ENCODE measurements at regions not wholly inside any gene's neighbourhood (a gene's known extent, or its start where the extent isn't known, plus 50 kb on each side); places are given as distances from the start of the nearest gene placed in this dataset.
A peak's percentile ranks its signal among the peaks of the same experiment; 100 is the strongest.

GRCh38 chr1:239892602-239893001, 199.1 kb upstream of the FMN2 start:
- H3K9me2 ChIP-seq (replicated peaks; ENCODE audit: insufficient read depth, low read length): no peaks in the 10 kb centered on the region
- H3K9me3 ChIP-seq (ENCODE audit: low read length): no peaks in the 10 kb centered on the region
- H2AFZ ChIP-seq (ENCODE audit: low read length): no peak overlapping the region
- H4K20me1 ChIP-seq (ENCODE audit: insufficient read depth, low read depth, low read length): no peaks in the 10 kb centered on the region
- no peaks in the 10 kb centered on the region for H3K36me3 ChIP-seq (ENCODE audit: insufficient read depth, low read length)
- no peak overlapping the region for H3K27ac ChIP-seq (ENCODE audit: low read length)
- no peak overlapping the region for H3K4me2 ChIP-seq (ENCODE audit: low read depth, low read length, poor library complexity, severe bottlenecking)
- H3K9ac ChIP-seq (ENCODE audit: low read length): no peak overlapping the region
- H3K27me3 ChIP-seq (ENCODE audit: low read length): no peaks in the 10 kb centered on the region
- no peak for DNase-seq
- no peaks in the 10 kb centered on the region for H3K4me1 ChIP-seq (ENCODE audit: low read length)
- H3K79me2 ChIP-seq (ENCODE audit: low read length): no peaks in the 10 kb centered on the region
- no peak overlapping the region for H3K4me3 ChIP-seq (ENCODE audit: low read length)

DNA sequence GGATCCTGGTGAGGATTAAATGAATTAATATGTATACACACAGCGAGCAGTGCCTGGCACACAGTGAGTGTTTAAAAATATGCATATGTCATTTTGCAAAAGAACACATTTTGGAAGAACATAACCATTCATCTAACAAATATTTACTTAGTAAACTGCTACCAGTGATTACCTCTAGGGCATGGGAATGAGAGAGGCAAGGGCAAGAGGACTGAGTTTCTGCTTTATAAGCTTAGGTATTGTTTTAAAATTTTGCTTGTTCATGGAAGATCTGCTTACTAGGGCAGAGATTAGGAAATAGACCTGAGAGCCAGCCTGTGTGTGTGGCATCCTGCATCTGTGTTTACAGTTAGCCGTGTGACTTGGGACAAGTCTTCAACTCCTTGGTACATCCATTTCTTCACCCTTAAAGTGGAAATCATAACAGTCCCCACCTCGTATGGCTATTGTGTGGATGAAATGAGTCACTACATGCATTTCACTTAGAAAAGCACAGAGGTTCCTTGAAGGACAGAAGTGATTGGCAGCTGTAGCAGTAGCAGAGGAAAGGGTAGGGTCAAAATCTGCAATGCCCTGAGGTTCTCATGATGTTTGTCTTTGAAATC, 198.5 kb upstream of the FMN2 start:
- H3K27ac ChIP-seq (ENCODE audit: low read length): no peak overlapping the region
- H3K4me3 ChIP-seq (ENCODE audit: low read length): no peak overlapping the region
- no peaks in the 10 kb centered on the region for H3K36me3 ChIP-seq (ENCODE audit: insufficient read depth, low read length)
- H4K20me1 ChIP-seq (ENCODE audit: insufficient read depth, low read depth, low read length): no peaks in the 10 kb centered on the region
- H3K9ac ChIP-seq (ENCODE audit: low read length): no peak overlapping the region
- no peaks in the 10 kb centered on the region for H3K4me1 ChIP-seq (ENCODE audit: low read length)
- no peaks in the 10 kb centered on the region for H3K79me2 ChIP-seq (ENCODE audit: low read length)
- no peaks in the 10 kb centered on the region for H3K9me3 ChIP-seq (ENCODE audit: low read length)
- no peaks in the 10 kb centered on the region for H3K9me2 ChIP-seq (replicated peaks; ENCODE audit: insufficient read depth, low read length)
- no peaks in the 10 kb centered on the region for H3K27me3 ChIP-seq (ENCODE audit: low read length)
- H3K4me2 ChIP-seq (ENCODE audit: low read depth, low read length, poor library complexity, severe bottlenecking): no peak overlapping the region
- no peak for DNase-seq
- no peak overlapping the region for H2AFZ ChIP-seq (ENCODE audit: low read length)

- Histone ChIP-seq H3K27me3 (ENCODE audit: low read length) (no peaks in the 10 kb centered on the region), H3K4me1 (ENCODE audit: low read length) (no peaks in the 10 kb centered on the region), H3K79me2 (ENCODE audit: low read length) (no peaks in the 10 kb centered on the region), H3K4me2 (ENCODE audit: low read depth, low read length, poor library complexity, severe bottlenecking) (no peak overlapping the region), H3K4me3 (ENCODE audit: low read length) (no peak overlapping the region), H4K20me1 (ENCODE audit: insufficient read depth, low read depth, low read length) (no peaks in the 10 kb centered on the region), H3K36me3 (ENCODE audit: insufficient read depth, low read length) (no peaks in the 10 kb centered on the region), H2AFZ (ENCODE audit: low read length) (no peak overlapping the region), H3K9ac (ENCODE audit: low read length) (no peak overlapping the region), H3K9me3 (ENCODE audit: low read length) (no peaks in the 10 kb centered on the region), H3K9me2 (replicated peaks; ENCODE audit: insufficient read depth, low read length) (no peaks in the 10 kb centered on the region), H3K27ac (ENCODE audit: low read length) (no peak overlapping the region)
- no peak for DNase-seq
These were observed 195.1 kb upstream of the FMN2 start for GRCh38 chr1:239896569-239896968.

- Histone ChIP-seq H3K27me3 (ENCODE audit: low read length) (no peaks in the 10 kb centered on the region), H2AFZ (ENCODE audit: low read length) (no peak overlapping the region), H3K9ac (ENCODE audit: low read length) (no peak overlapping the region), H3K9me2 (replicated peaks; ENCODE audit: insufficient read depth, low read length) (no peaks in the 10 kb centered on the region), H3K4me2 (ENCODE audit: low read depth, low read length, poor library complexity, severe bottlenecking) (no peak overlapping the region), H3K4me3 (ENCODE audit: low read length) (no peak overlapping the region), H3K27ac (ENCODE audit: low read length) (no peak overlapping the region), H3K4me1 (ENCODE audit: low read length) (no peaks in the 10 kb centered on the region), H3K36me3 (ENCODE audit: insufficient read depth, low read length) (no peaks in the 10 kb centered on the region), H4K20me1 (ENCODE audit: insufficient read depth, low read depth, low read length) (no peaks in the 10 kb centered on the region), H3K9me3 (ENCODE audit: low read length) (no peaks in the 10 kb centered on the region), H3K79me2 (ENCODE audit: low read length) (no peaks in the 10 kb centered on the region)
- no peak for DNase-seq
These were observed 194.7 kb upstream of the FMN2 start for GRCh38 chr1:239896980-239897379.

DNA sequence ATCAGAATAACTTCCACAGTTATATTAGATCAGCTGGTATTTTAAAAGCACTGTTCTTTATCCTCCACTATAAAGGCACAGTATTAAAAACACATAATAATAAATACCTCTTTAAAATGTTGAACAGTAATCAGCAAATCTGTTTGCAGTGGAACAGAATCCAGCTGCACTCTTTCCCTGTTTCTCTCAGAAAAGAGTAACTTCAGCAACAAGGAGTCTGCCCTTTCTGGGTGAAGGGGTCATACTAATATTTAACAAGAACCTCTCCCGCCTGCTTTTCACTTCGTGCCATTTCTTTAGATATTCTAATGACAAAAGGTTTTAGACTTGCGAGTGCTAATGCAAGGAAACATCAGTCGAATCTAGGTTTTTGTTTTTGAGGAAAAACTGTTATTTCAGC, 194.2 kb upstream of the FMN2 start:
- H3K36me3 ChIP-seq (ENCODE audit: insufficient read depth, low read length): no peaks in the 10 kb centered on the region
- no peak for DNase-seq
- H3K79me2 ChIP-seq (ENCODE audit: low read length): no peaks in the 10 kb centered on the region
- no peak overlapping the region for H3K4me2 ChIP-seq (ENCODE audit: low read depth, low read length, poor library complexity, severe bottlenecking)
- no peaks in the 10 kb centered on the region for H3K27me3 ChIP-seq (ENCODE audit: low read length)
- H3K9me2 ChIP-seq (replicated peaks; ENCODE audit: insufficient read depth, low read length): no peaks in the 10 kb centered on the region
- no peaks in the 10 kb centered on the region for H3K9me3 ChIP-seq (ENCODE audit: low read length)
- H3K9ac ChIP-seq (ENCODE audit: low read length): no peak overlapping the region
- H2AFZ ChIP-seq (ENCODE audit: low read length): no peak overlapping the region
- H4K20me1 ChIP-seq (ENCODE audit: insufficient read depth, low read depth, low read length): no peaks in the 10 kb centered on the region
- H3K27ac ChIP-seq (ENCODE audit: low read length): no peak overlapping the region
- no peak overlapping the region for H3K4me3 ChIP-seq (ENCODE audit: low read length)
- H3K4me1 ChIP-seq (ENCODE audit: low read length): no peaks in the 10 kb centered on the region

- DNase-seq: peak; percentile 88
- no peak overlapping the region for H3K4me2 ChIP-seq (ENCODE audit: low read depth, low read length, poor library complexity, severe bottlenecking)
- no peaks in the 10 kb centered on the region for H3K9me3 ChIP-seq (ENCODE audit: low read length)
- no peaks in the 10 kb centered on the region for H3K9me2 ChIP-seq (replicated peaks; ENCODE audit: insufficient read depth, low read length)
- H3K79me2 ChIP-seq (ENCODE audit: low read length): no peaks in the 10 kb centered on the region
- H4K20me1 ChIP-seq (ENCODE audit: insufficient read depth, low read depth, low read length): no peaks in the 10 kb centered on the region
- no peak overlapping the region for H3K4me3 ChIP-seq (ENCODE audit: low read length)
- H3K27ac ChIP-seq (ENCODE audit: low read length): no peak overlapping the region
- no peaks in the 10 kb centered on the region for H3K4me1 ChIP-seq (ENCODE audit: low read length)
- H2AFZ ChIP-seq (ENCODE audit: low read length): no peak overlapping the region
- H3K36me3 ChIP-seq (ENCODE audit: insufficient read depth, low read length): no peaks in the 10 kb centered on the region
- no peak overlapping the region for H3K9ac ChIP-seq (ENCODE audit: low read length)
- H3K27me3 ChIP-seq (ENCODE audit: low read length): no peaks in the 10 kb centered on the region
These were observed 193.5 kb upstream of the FMN2 start for GRCh38 chr1:239898062-239898730.

GRCh38 chr1:239899747-239900146, 191.9 kb upstream of the FMN2 start:
- DNase-seq: no peak
- Histone ChIP-seq H3K27me3 (ENCODE audit: low read length) (no peaks in the 10 kb centered on the region), H3K9me3 (ENCODE audit: low read length) (no peaks in the 10 kb centered on the region), H3K27ac (ENCODE audit: low read length) (no peak overlapping the region), H4K20me1 (ENCODE audit: insufficient read depth, low read depth, low read length) (no peaks in the 10 kb centered on the region), H3K36me3 (ENCODE audit: insufficient read depth, low read length) (no peaks in the 10 kb centered on the region), H3K4me3 (ENCODE audit: low read length) (no peak overlapping the region), H3K4me2 (ENCODE audit: low read depth, low read length, poor library complexity, severe bottlenecking) (no peak overlapping the region), H2AFZ (ENCODE audit: low read length) (no peak overlapping the region), H3K79me2 (ENCODE audit: low read length) (no peaks in the 10 kb centered on the region), H3K9ac (ENCODE audit: low read length) (no peak overlapping the region), H3K4me1 (ENCODE audit: low read length) (no peaks in the 10 kb centered on the region), H3K9me2 (replicated peaks; ENCODE audit: insufficient read depth, low read length) (no peaks in the 10 kb centered on the region)

DNA sequence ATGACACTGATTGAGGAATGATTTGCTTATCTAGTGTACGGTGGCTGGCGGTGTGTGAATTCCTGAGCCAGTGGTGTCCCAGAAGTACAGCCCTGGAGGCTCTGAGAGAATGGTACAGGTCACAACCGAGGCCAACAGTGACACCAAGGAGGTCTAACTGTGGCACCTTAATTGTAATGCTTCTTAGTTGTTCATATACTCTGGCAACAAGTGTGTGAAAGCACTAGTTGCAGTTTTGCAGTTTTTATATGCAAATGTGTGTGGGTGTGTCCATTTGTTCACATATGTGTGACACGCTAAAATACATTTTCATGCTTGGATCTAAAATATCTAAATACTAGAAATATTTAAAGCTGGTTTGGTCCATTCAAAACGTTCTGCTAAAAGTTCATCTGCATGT, 185.3 kb upstream of the FMN2 start:
- H3K9me2 ChIP-seq (replicated peaks; ENCODE audit: insufficient read depth, low read length): no peaks in the 10 kb centered on the region; the same call in 1 of the 2 replicates

More for the DNA sequence above, 185.3 kb upstream of the FMN2 start:
- no peaks in the 10 kb centered on the region for H4K20me1 ChIP-seq (ENCODE audit: insufficient read depth, low read depth, low read length)
- no peak overlapping the region for H3K9ac ChIP-seq (ENCODE audit: low read length)
- no peaks in the 10 kb centered on the region for H3K27me3 ChIP-seq (ENCODE audit: low read length)
- no peaks in the 10 kb centered on the region for H3K9me3 ChIP-seq (ENCODE audit: low read length)
- H3K36me3 ChIP-seq (ENCODE audit: insufficient read depth, low read length): no peaks in the 10 kb centered on the region
- no peak for DNase-seq
- H3K79me2 ChIP-seq (ENCODE audit: low read length): no peaks in the 10 kb centered on the region
- no peak overlapping the region for H2AFZ ChIP-seq (ENCODE audit: low read length)
- H3K4me3 ChIP-seq (ENCODE audit: low read length): no peak overlapping the region
- no peak overlapping the region for H3K4me2 ChIP-seq (ENCODE audit: low read depth, low read length, poor library complexity, severe bottlenecking)
- H3K4me1 ChIP-seq (ENCODE audit: low read length): no peaks in the 10 kb centered on the region
- no peak overlapping the region for H3K27ac ChIP-seq (ENCODE audit: low read length)
